Heart left ventricle (tissue), 16 donors: ENCODE measurements at regions not wholly inside any gene's neighbourhood (a gene's known extent, or its start where the extent isn't known, plus 50 kb on each side); places are given as distances from the start of the nearest gene placed in this dataset.

Source experiments
- ATAC-seq, 4 donors: fragments of 200-7000 bp; cut with Tn5 transposase; one replicate each; pipeline ENCODE4 v1.9.1; 2020 to 2022; ENCODE audit warnings: moderate library complexity in 4 of 4, mild to moderate bottlenecking in 3 of 4, moderate number of reproducible peaks in 1 of 4
- DNase-seq, 5 donors: peaks; one replicate each; pipeline ENCODE4 v3.0.0-alpha.2; 2020
- H3K27ac ChIP-seq, 12 donors: fragments of 200-600 bp; sonication (generic) in 4 of 12; one replicate each; pipeline versions ENCODE4 v1.5.0 to v1.8.0; 2016 to 2022; ENCODE audit warnings: mild to moderate bottlenecking in 2 of 12
- H3K27me3 ChIP-seq, 9 donors: fragments of 200-600 bp; sonication (generic) in 2 of 9; one replicate each; pipeline versions ENCODE4 v1.5.1 to v1.8.0; 2016 to 2022; ENCODE audit warnings: mild to moderate bottlenecking in 3 of 9
- H3K36me3 ChIP-seq, 9 donors: fragments of 200-600 bp; sonication (generic) in 2 of 9; one replicate each; pipeline versions ENCODE4 v1.5.0 to v1.8.0; 2018 to 2022; ENCODE audit warnings: mild to moderate bottlenecking in 2 of 9
- H3K4me1 ChIP-seq, 12 donors: fragments of 200-600 bp; sonication (generic) in 4 of 12; one replicate each; pipeline versions ENCODE4 v1.5.0 to v1.8.0; 2016 to 2022; ENCODE audit warnings: mild to moderate bottlenecking in 3 of 12
- H3K4me3 ChIP-seq, 12 donors: fragments of 200-600 bp; sonication (generic) in 4 of 12; one replicate each; pipeline versions ENCODE4 v1.5.0 to v1.8.0; 2017 to 2022; ENCODE audit warnings: mild to moderate bottlenecking in 9 of 12, moderate library complexity in 4 of 12
- H3K9me3 ChIP-seq, 12 donors: fragments of 200-600 bp; sonication (generic) in 4 of 12; one replicate each; pipeline versions ENCODE4 v1.5.0 to v1.8.0; 2016 to 2022; ENCODE audit warnings: mild to moderate bottlenecking in 1 of 12
- POLR2A ChIP-seq, 2 donors: fragments of 450-650 bp; IDR thresholded peaks; one replicate each; pipeline ENCODE4 v1.6.1; 2017; ENCODE audit warnings: antibody characterized with exemption in 2 of 2, mild to moderate bottlenecking in 2 of 2, moderate library complexity in 2 of 2
- WGBS, 4 donors: extraction: QIAGEN DNeasy Blood & Tissue Kit in 2 of 4; methylation state at CpG; one replicate each; pipeline versions ENCODE4 v1.1.5 to v1.1.7; 2013 to 2018; 5-methylcytosine and 5-hydroxymethylcytosine counted together
- intact Hi-C, 10 donors: fragments of 100-400 bp; cut with DNase I; formaldehyde crosslinking; loops; one replicate each; pipeline versions ENCODE4 v1.11.1 to v1.14.2; 2022
- TF ChIP-seq, protein P1 (sequence below), 12 donors: fragments of 200-600 bp; sonication (generic) in 4 of 12; IDR thresholded peaks; one replicate each; pipeline versions ENCODE4 v1.5.0 to v1.8.0; 2018 to 2022; ENCODE audit warnings: antibody characterized with exemption in 12 of 12, mild to moderate bottlenecking in 5 of 12
- donor health status: ischemic (EF 13 %, LVEDD 7.1; RV severe dilation, severe dysfunction).
- donor health status: healthy with polysubstance abuse.
- donor health status: DM: no; HTN: yes; CAD: no.
- donor health status: DM: no; HTN: no; CAD: no.
- donor health status: ischemic (EF 25% LVEDD 6.9; RV normal size, moderate dysfunction).
- donor health status: ischemic (EF 25% LVEDD 5.7; RV mildly dilated, moderate dysfunction).
- donor health status: healthy.
- donor health status: DM: yes; HTN: yes; CAD: no.
- donor health status: ischemic (EF 35%, LVEDD 5.7; RV mildly dilated, moderate dysfunction).
- donor health status: nonischemic (EF 11% LVEDD 7.7; RV severe dilation, severe dysfunction).
- donor health status: DM: yes; HTN: yes; CAD: no.
- donor health status: PGD.
- donor health status: ischemic (EF 29% LVEDD 5.4; RV normal size, mild dysfunction).
- donor health status: nonischemic (EF 23%, LVEDD 6.1; RV moderate dilation, normal function).

DNA sequence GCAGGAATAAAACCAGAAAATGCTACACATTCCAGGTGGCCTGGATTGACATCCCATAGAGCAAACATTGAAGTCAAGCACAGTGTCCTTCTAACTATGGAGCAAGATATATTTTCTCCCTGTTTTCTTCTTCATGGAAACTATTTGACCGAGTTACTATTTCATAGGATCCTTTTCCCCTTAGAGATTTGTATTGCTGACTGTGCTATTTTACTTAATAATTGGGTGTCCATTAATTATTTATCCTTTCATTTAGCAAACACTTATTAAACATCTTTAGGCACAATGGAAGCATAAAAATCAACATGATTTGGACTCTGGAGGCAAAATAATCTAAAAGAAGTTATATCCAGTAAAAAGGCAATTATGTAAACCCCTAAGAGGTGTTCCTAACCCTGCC is 782.8 kb upstream of the ACVR2A start:
- Histone ChIP-seq H3K36me3 (no peaks in the 10 kb centered on the region), H3K4me1 (no peaks in the 10 kb centered on the region), H3K4me3 (no peak overlapping the region), H3K27ac (no peak overlapping the region), H3K9me3 (peaks cover 0 to 4% (median 0%) of the 10 kb centered on the region in 12 donors), H3K27me3 (no peaks in the 10 kb centered on the region)
- intact Hi-C loops: no loop called here
- DNase-seq (no peak), ATAC-seq (no peak)
- WGBS, 4 donors: 0 to 40% (median 1%) methylated on average over 1 of the region's 1 CpG
- TF ChIP-seq POLR2A (IDR thresholded peaks at IDR 0.05): no peak
- TF ChIP-seq, protein P1, sequence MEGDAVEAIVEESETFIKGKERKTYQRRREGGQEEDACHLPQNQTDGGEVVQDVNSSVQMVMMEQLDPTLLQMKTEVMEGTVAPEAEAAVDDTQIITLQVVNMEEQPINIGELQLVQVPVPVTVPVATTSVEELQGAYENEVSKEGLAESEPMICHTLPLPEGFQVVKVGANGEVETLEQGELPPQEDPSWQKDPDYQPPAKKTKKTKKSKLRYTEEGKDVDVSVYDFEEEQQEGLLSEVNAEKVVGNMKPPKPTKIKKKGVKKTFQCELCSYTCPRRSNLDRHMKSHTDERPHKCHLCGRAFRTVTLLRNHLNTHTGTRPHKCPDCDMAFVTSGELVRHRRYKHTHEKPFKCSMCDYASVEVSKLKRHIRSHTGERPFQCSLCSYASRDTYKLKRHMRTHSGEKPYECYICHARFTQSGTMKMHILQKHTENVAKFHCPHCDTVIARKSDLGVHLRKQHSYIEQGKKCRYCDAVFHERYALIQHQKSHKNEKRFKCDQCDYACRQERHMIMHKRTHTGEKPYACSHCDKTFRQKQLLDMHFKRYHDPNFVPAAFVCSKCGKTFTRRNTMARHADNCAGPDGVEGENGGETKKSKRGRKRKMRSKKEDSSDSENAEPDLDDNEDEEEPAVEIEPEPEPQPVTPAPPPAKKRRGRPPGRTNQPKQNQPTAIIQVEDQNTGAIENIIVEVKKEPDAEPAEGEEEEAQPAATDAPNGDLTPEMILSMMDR (IDR thresholded peaks at IDR 0.05): no peak

DNA sequence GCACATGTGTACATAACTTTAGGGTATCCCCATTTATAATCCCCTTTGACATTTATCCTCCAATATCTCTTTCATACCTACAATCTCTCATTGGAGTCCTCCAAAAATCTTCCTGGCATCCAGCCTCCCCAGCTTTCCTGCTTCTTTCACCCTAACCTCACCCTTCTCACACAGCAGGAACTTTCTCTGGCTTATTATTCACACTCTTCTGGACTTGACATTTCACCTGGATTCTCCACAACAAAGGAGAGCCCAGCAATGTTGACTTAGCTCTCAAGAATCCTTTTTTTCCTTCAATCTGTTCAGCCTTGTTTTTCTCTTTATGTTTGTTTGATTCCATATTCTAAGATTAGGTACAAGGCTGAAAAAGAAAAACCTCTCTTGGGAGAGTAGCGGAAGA is 783.6 kb upstream of the ACVR2A start:
- TF ChIP-seq POLR2A (IDR thresholded peaks at IDR 0.05): no peak
- TF ChIP-seq, protein P1 (IDR thresholded peaks at IDR 0.05): no peak

DNA sequence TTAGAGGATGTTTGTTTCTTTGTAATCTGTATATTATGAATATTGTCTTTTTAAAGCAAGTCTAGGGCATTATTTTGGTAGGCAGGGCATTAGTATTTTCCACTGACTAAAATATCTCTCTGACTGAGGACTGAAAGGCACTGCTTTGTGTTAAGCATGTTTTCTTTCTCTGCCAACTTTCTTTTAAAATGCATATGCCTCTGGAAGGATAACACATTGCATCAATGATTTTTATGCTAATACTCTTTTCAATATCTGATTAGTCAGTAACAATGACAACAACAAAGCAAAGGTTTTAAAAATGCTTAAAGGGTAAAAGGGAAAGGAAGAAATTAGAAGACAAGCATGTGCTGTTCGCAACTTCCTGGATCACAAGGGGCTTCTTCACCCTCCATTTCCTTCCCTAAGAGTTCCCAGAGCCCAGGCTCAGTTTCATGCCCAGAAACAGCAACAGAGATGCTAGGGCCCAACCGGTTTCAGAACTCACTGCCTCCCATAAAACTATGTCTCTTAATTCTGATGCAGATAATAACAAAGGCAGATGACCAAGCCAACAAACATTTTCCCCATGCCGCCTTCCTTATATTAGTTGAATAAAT is 786.8 kb upstream of the ACVR2A start:
- Histone ChIP-seq H3K4me1 (no peaks in the 10 kb centered on the region), H3K9me3 (peaks cover 0 to 5% (median 0%) of the 10 kb centered on the region in 12 donors), H3K4me3 (no peak overlapping the region), H3K27ac (no peak overlapping the region), H3K27me3 (no peaks in the 10 kb centered on the region), H3K36me3 (no peaks in the 10 kb centered on the region)
- ATAC-seq (no peak), DNase-seq (no peak)
- TF ChIP-seq, protein P1 (IDR thresholded peaks at IDR 0.05): no peak
- TF ChIP-seq POLR2A (IDR thresholded peaks at IDR 0.05): no peak
- WGBS, 4 donors: 76 to 87% (median 83%) methylated on average over 3 of the region's 3 CpGs
- intact Hi-C loops: no loop called here

More for the DNA sequence above, 783.6 kb upstream of the ACVR2A start:
- no peak for DNase-seq
- Histone ChIP-seq H3K4me1 (no peaks in the 10 kb centered on the region), H3K4me3 (no peak overlapping the region), H3K9me3 (peaks cover 0 to 4% (median 0%) of the 10 kb centered on the region in 12 donors), H3K27ac (no peak overlapping the region), H3K36me3 (no peaks in the 10 kb centered on the region), H3K27me3 (no peaks in the 10 kb centered on the region)
- no peak for ATAC-seq
- intact Hi-C loops: no loop called here
- WGBS, 4 donors: 86 to 98% (median 94%) methylated on average over 1 of the region's 1 CpG

DNA sequence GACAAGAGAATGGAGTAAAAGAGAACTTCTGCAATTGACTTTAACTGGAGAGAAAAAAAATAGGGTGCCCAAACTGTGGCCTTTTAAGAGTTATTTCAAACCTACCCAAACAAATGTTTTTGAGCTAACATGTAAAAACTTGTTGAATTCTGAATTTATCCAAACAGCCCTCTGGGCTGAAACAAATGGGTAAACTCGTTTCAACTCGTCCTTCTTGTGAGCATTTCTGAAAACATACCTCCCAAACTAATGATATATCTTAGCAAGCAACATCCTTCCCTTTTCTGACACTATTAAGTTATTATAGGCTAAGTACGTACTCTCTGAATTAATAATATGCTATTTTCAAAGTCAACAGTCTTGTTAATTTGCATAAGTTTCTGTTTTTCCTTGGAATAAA is 793.0 kb upstream of the ACVR2A start:
- Histone ChIP-seq H3K36me3 (no peaks in the 10 kb centered on the region), H3K4me3 (no peak overlapping the region), H3K9me3 (peaks cover 0 to 5% (median 0%) of the 10 kb centered on the region in 12 donors), H3K27me3 (no peaks in the 10 kb centered on the region), H3K27ac (no peak overlapping the region), H3K4me1 (no peaks in the 10 kb centered on the region)
- intact Hi-C loops: no loop called here
- TF ChIP-seq, protein P1 (IDR thresholded peaks at IDR 0.05): no peak
- TF ChIP-seq POLR2A (IDR thresholded peaks at IDR 0.05): no peak
- DNase-seq (no peak), ATAC-seq (no peak)
- 70 to 86% (median 82%) methylated on average over 3 of the region's 3 CpGs for WGBS, 4 donors
